H1 (cell line): ENCODE measurements at regions not wholly inside any gene's neighbourhood (a gene's known extent, or its start where the extent isn't known, plus 50 kb on each side); places are given as distances from the start of the nearest gene placed in this dataset.

Experiments
- CHD1 ChIP-seq: IDR thresholded peaks from 2 replicates; pipeline ENCODE4 v1.6.1; 2012; ENCODE audit warnings: low read depth, low read length, improper control_type of control experiment
- CHD7 ChIP-seq: fragments of 300-600 bp; sonication (generic); IDR thresholded peaks from 2 replicates; pipeline ENCODE4 v1.7.1; 2012; ENCODE audit warnings: low read length, moderate library complexity, mild to moderate bottlenecking, inconsistent platforms; ENCODE audit not compliant: insufficient replicate concordance
- MAX ChIP-seq: IDR thresholded peaks from 2 replicates; pipeline ENCODE4 v1.6.1; 2012; ENCODE audit warnings: inconsistent platforms
- SAP30 ChIP-seq: fragments of 300-600 bp; sonication (generic); IDR thresholded peaks from 2 replicates; pipeline ENCODE4 v1.7.1; 2012; ENCODE audit warnings: low read length, moderate library complexity, mild to moderate bottlenecking, inconsistent platforms; ENCODE audit not compliant: insufficient read depth, insufficient replicate concordance
- SP4 ChIP-seq: IDR thresholded peaks from 2 replicates; pipeline ENCODE4 v1.6.1; 2012; ENCODE audit warnings: low read length, inconsistent platforms
- USF2 ChIP-seq: IDR thresholded peaks from 2 replicates; pipeline ENCODE4 v1.6.1; 2011; ENCODE audit warnings: low read length, improper control_type of control experiment
- ZNF274 ChIP-seq: IDR thresholded peaks from 2 replicates; pipeline ENCODE4 v1.7.0; 2012; ENCODE audit warnings: low read length, borderline replicate concordance; ENCODE audit errors: extremely low read depth

GRCh38 chr4:3824521-3825270, 58.5 kb downstream of the ADRA2C start (continued):
- TF ChIP-seq CHD7 = no peak
- TF ChIP-seq SP4 = no peak
- TF ChIP-seq ZNF274 = no peak
- TF ChIP-seq USF2 = no peak
- no peak for TF ChIP-seq CHD1
- no peak for TF ChIP-seq SAP30
- no peak for TF ChIP-seq MAX
